Glutamatergic neuron (in vitro differentiated cells): ENCODE measurements at regions not wholly inside any gene's neighbourhood (a gene's known extent, or its start where the extent isn't known, plus 50 kb on each side); places are given as distances from the start of the nearest gene placed in this dataset.
"Not testable (repeated sequence)": the region's sequence is repeated elsewhere in the genome, so short reads cannot be mapped to it uniquely, and the experiment has no call there.

Source experiments
- DNase-seq: peaks from one replicate; pipeline ENCODE4 v3.0.0; 2022
- H3K27ac Mint-ChIP-seq: one replicate; pipeline ENCODE4 v1.8.0; 2020; ENCODE audit warnings: mild to moderate bottlenecking, mixed read lengths, inconsistent platforms; ENCODE audit not compliant: unreplicated experiment
- H3K27me3 Mint-ChIP-seq: one replicate; pipeline ENCODE4 v1.8.0; 2020; ENCODE audit warnings: mild to moderate bottlenecking, moderate library complexity, mixed read lengths, inconsistent platforms; ENCODE audit not compliant: unreplicated experiment
- H3K36me3 Mint-ChIP-seq: one replicate; pipeline ENCODE4 v1.8.0; 2020; ENCODE audit warnings: mild to moderate bottlenecking, mixed read lengths, inconsistent platforms; ENCODE audit not compliant: unreplicated experiment
- H3K4me1 Mint-ChIP-seq: one replicate; pipeline ENCODE4 v1.8.0; 2020; ENCODE audit warnings: mild to moderate bottlenecking, low read depth, mixed read lengths, inconsistent platforms; ENCODE audit not compliant: unreplicated experiment
- H3K4me3 Mint-ChIP-seq: one replicate; pipeline ENCODE4 v1.8.0; 2020; ENCODE audit warnings: mild to moderate bottlenecking, mixed read lengths, inconsistent platforms; ENCODE audit not compliant: unreplicated experiment
- H3K9me3 Mint-ChIP-seq: one replicate; pipeline ENCODE4 v1.8.0; 2020; ENCODE audit warnings: mild to moderate bottlenecking, moderate library complexity, mixed read lengths, inconsistent platforms; ENCODE audit not compliant: unreplicated experiment
- TF ChIP-seq, protein P1 (sequence below): fragments of 200-600 bp; sonication (generic); IDR thresholded peaks from one replicate; pipeline ENCODE4 v1.5.0; 2021; ENCODE audit not compliant: partially characterized antibody, unreplicated experiment

GRCh38 chr18:1147730-1148129, 243.1 kb downstream of the ADCYAP1 start:
- peaks cover 14% of the 10 kb centered on the region for H3K36me3 Mint-ChIP-seq
- peaks cover 6% of the 10 kb centered on the region for H3K4me1 Mint-ChIP-seq
- no peak overlapping the region for H3K4me3 Mint-ChIP-seq
- TF ChIP-seq, protein P1, sequence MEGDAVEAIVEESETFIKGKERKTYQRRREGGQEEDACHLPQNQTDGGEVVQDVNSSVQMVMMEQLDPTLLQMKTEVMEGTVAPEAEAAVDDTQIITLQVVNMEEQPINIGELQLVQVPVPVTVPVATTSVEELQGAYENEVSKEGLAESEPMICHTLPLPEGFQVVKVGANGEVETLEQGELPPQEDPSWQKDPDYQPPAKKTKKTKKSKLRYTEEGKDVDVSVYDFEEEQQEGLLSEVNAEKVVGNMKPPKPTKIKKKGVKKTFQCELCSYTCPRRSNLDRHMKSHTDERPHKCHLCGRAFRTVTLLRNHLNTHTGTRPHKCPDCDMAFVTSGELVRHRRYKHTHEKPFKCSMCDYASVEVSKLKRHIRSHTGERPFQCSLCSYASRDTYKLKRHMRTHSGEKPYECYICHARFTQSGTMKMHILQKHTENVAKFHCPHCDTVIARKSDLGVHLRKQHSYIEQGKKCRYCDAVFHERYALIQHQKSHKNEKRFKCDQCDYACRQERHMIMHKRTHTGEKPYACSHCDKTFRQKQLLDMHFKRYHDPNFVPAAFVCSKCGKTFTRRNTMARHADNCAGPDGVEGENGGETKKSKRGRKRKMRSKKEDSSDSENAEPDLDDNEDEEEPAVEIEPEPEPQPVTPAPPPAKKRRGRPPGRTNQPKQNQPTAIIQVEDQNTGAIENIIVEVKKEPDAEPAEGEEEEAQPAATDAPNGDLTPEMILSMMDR = no peak
- DNase-seq = peak; percentile 24
- peak overlapping the region; percentile 34 for H3K27ac Mint-ChIP-seq
- no peaks in the 10 kb centered on the region for H3K27me3 Mint-ChIP-seq
- peaks cover 9% of the 10 kb centered on the region for H3K9me3 Mint-ChIP-seq

DNA sequence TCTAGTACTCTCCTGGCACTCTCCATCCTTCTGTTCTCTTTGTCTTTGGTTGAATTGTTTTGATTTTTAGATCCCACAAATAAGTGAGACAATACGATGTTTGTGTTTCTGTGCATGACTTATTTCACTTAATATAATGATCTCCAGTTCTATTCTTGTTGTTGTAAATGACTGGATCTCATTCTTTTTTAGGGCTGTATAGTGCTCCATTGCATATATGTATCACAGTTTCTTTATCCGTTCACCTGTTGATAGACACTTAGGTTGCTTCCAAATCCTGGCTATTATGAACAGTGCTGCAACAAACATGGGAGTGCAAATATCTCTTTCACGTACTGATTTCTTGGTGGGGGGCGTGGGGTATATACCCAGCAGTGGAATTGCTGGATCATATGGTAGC, 245.0 kb downstream of the ADCYAP1 start:
- no peak for DNase-seq
- Mint-ChIP-seq H3K4me3 (no peak overlapping the region), H3K36me3 (peaks cover under 1% of the 10 kb centered on the region), H3K27me3 (no peaks in the 10 kb centered on the region), H3K9me3 (peaks cover 1% of the 10 kb centered on the region), H3K27ac (peak overlapping the region; percentile 18), H3K4me1 (peaks cover 6% of the 10 kb centered on the region)
- TF ChIP-seq, protein P1 = no peak

- TF ChIP-seq, protein P1 = no peak
Observed at GRCh38 chr18:1150344-1150743, 245.7 kb downstream of the ADCYAP1 start.

GRCh38 chr18:1152958-1153357, 248.3 kb downstream of the ADCYAP1 start:
- not testable (repeated sequence) for H3K9me3 Mint-ChIP-seq, H3K4me3 Mint-ChIP-seq, DNase-seq, H3K36me3 Mint-ChIP-seq, H3K4me1 Mint-ChIP-seq, H3K27me3 Mint-ChIP-seq, H3K27ac Mint-ChIP-seq

More at GRCh38 chr18:1150344-1150743, 245.7 kb downstream of the ADCYAP1 start:
- no peak overlapping the region for H3K27ac Mint-ChIP-seq
- H3K9me3 Mint-ChIP-seq = peaks cover 1% of the 10 kb centered on the region
- no peaks in the 10 kb centered on the region for H3K27me3 Mint-ChIP-seq
- DNase-seq = no peak
- no peaks in the 10 kb centered on the region for H3K36me3 Mint-ChIP-seq
- no peak overlapping the region for H3K4me3 Mint-ChIP-seq
- peaks cover 6% of the 10 kb centered on the region for H3K4me1 Mint-ChIP-seq

DNA sequence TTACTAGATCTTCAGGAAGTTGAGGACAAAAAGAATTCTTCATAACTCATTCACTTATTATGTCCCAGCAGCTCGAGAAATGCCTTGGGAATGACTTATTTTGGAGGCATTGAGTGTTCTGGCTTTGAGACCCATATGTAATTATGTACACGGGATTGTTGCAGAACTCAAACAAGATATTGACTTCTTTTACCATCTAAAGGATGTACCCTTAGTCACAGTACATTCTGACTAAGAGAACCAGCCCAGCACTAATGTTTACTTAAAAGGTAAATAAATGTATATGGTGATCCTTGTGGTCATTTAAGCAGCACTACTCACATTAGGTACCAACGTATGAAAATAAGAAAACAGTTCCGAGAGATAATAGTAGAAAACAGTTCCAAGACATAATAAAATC, 268.9 kb downstream of the ADCYAP1 start:
- TF ChIP-seq, protein P1 = no peak
- Mint-ChIP-seq H3K27ac (no peak overlapping the region), H3K9me3 (no peaks in the 10 kb centered on the region), H3K4me3 (no peak overlapping the region), H3K27me3 (no peaks in the 10 kb centered on the region), H3K4me1 (peaks cover 5% of the 10 kb centered on the region), H3K36me3 (peaks cover 5% of the 10 kb centered on the region)
- DNase-seq = no peak

DNA sequence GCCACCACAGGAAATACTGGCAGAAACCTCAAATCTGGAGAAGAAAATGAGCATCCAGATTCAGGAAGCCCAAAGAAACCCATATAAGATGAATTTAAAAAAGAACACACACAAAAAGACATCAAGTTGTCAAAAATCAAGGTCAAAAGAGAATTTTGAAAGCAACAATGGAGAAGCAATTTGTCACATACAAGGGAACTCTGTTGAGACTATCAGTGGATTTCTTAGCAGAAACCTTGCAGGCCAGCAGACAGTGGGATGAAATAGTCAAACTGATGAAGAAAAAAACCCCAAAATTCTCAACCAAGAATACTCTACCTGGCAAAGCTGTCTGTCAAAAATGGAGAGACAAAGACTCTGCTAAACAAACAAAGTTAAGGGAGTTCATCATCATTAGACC, 272.6 kb downstream of the ADCYAP1 start:
- Mint-ChIP-seq H3K27ac (no peak overlapping the region), H3K4me1 (no peaks in the 10 kb centered on the region), H3K9me3 (peaks cover 5% of the 10 kb centered on the region), H3K36me3 (peaks cover 13% of the 10 kb centered on the region), H3K4me3 (no peak overlapping the region), H3K27me3 (no peaks in the 10 kb centered on the region)
- TF ChIP-seq, protein P1 = no peak
- DNase-seq = no peak
